Activated naive CD4-positive, alpha-beta T cell treated with anti-CD3 and anti-CD28 coated beads, Interleukin-2, amount 50 U/mL, for 72 hours (primary cell): ENCODE measurements at regions not wholly inside any gene's neighbourhood (a gene's known extent, or its start where the extent isn't known, plus 50 kb on each side); places are given as distances from the start of the nearest gene placed in this dataset.

Experiments used
- ATAC-seq, 2 donors: fragments of 150-1000 bp; cut with Tn5 transposase; 2 replicates each; pipeline ENCODE4 v1.10.0; 2021; ENCODE audit warnings: mild to moderate bottlenecking in 2 of 2, moderate library complexity in 2 of 2
- DNase-seq, 2 donors: peaks; one replicate each; pipeline ENCODE4 v3.0.0; 2021 to 2022; ENCODE audit warnings: low spot score in 2 of 2
- H3K27ac Mint-ChIP-seq, 2 donors: one replicate each; pipeline ENCODE4 v1.8.0; 2022; ENCODE audit warnings: mild to moderate bottlenecking in 2 of 2, mixed read lengths in 2 of 2
- H3K36me3 Mint-ChIP-seq, 2 donors: one replicate each; pipeline ENCODE4 v1.8.0; 2022; ENCODE audit warnings: mixed read lengths in 2 of 2
- H3K9me3 Mint-ChIP-seq, 2 donors: one replicate each; pipeline ENCODE4 v1.8.0; 2022; ENCODE audit warnings: mixed read lengths in 2 of 2

DNA sequence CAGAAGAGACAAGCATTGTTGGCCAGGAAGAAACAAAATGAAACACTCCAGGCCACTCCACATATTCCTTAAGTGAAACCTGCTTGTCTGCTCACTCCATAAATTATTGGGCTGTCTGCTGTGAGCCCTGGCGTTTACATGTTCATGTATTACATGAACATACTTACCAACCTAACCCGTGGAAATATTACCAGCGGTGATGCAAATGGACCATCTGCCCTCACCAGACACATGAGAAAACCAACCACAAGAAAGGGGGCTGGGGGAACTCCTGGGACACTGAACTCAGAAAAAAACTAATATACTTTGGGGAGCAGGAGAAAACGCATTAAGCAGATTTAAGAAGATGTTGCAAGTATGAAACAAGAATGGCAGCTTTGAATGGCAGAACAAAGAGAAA lies 731.2 kb upstream of the IGFBP3 start:
- Mint-ChIP-seq H3K27ac (no peak overlapping the region), H3K36me3 (no peaks in the 10 kb centered on the region), H3K9me3 (peaks cover 10 to 20% of the 10 kb centered on the region in 2 donors)
- no peak for ATAC-seq
- no peak for DNase-seq

GRCh38 chr7:46651561-46652088 lies 730.6 kb upstream of the IGFBP3 start:
- Mint-ChIP-seq H3K36me3 (no peaks in the 10 kb centered on the region), H3K27ac (no peak overlapping the region), H3K9me3 (peaks cover 10 to 20% of the 10 kb centered on the region in 2 donors)
- DNase-seq, result no peak
- peak in 1 of 2 donors; percentile 57 for ATAC-seq

- H3K9me3 Mint-ChIP-seq, result peaks cover 15 to 19% of the 10 kb centered on the region in 2 donors
- H3K36me3 Mint-ChIP-seq, result no peaks in the 10 kb centered on the region
- H3K27ac Mint-ChIP-seq, result no peak overlapping the region
- ATAC-seq, result no peak
- no peak for DNase-seq
Measured at GRCh38 chr7:46651070-46651469, 730.0 kb upstream of the IGFBP3 start.

GRCh38 chr7:46649876-46650275 lies 728.8 kb upstream of the IGFBP3 start:
- Mint-ChIP-seq H3K36me3 (no peaks in the 10 kb centered on the region), H3K27ac (no peak overlapping the region), H3K9me3 (peaks cover 19 to 20% of the 10 kb centered on the region in 2 donors)
- DNase-seq, result no peak
- ATAC-seq, result no peak

- H3K27ac Mint-ChIP-seq, result peak overlapping the region in 1 of 2 donors; percentile 11
- peaks cover 0 to 16% of the 10 kb centered on the region in 2 donors for H3K9me3 Mint-ChIP-seq
- ATAC-seq (no peak), DNase-seq (no peak)
- no peaks in the 10 kb centered on the region for H3K36me3 Mint-ChIP-seq
Measured at GRCh38 chr7:46637793-46638735, 717.0 kb upstream of the IGFBP3 start.

GRCh38 chr7:46636022-46636421 lies 715.0 kb upstream of the IGFBP3 start:
- Mint-ChIP-seq H3K9me3 (peaks cover 4 to 20% of the 10 kb centered on the region in 2 donors), H3K36me3 (no peaks in the 10 kb centered on the region), H3K27ac (no peak overlapping the region)
- DNase-seq (no peak), ATAC-seq (no peak)

DNA sequence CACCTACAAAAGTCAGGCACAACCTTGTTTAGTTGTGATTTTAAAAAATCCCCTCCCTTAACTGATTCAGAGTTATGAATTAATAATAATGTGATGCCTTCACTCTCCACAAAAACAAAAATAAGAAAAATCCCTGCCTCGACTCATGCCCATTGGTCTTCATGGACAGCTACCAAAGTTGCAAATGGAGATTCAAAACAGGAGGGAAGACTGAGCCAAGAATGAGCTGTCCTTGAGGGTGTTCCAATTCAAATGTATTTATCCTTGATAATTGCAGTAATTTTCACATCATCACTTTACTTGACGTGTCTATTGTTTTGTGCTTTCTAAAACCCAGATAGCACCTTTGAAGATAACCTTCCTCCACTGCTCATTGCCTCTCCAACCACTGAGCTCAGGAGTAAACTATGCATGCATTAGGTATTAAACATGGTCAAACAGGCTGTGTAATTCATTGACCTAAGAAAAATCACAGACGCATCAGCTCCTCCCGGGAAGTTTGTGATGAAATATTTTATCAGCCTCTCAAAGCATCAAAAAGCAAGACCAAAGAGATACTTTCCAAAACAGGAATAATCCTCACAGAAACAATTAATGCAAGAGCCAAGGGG lies 712.7 kb upstream of the IGFBP3 start:
- no peak for DNase-seq
- Mint-ChIP-seq H3K27ac (no peak overlapping the region), H3K9me3 (peaks cover 4 to 9% of the 10 kb centered on the region in 2 donors)

DNA sequence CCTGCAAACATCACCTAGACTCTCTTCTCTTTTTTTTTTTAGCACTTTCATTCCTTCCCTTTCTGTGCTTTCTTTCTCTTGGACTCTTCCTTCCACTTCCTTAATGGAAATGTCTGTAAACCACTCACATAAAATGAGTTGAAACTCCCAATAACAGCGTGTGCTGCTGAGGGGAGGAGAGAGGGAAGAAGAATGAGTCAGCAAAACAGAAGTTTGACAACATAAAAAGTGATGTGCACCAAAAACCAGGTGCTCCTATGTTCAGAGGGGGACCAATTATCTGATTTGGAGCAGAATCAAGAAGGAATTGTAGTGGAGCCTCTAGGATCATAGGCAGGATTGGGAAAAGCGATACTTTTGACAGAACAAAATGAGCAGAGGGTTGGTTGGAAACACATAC lies 712.1 kb upstream of the IGFBP3 start:
- DNase-seq, result no peak
- ATAC-seq, result no peak
- peak overlapping the region in 1 of 2 donors; percentile 65 for H3K27ac Mint-ChIP-seq

More for the DNA sequence above, 712.7 kb upstream of the IGFBP3 start:
- H3K36me3 Mint-ChIP-seq, result no peaks in the 10 kb centered on the region
- ATAC-seq, result no peak

GRCh38 chr7:46630031-46630430 lies 709.0 kb upstream of the IGFBP3 start:
- DNase-seq (no peak), ATAC-seq (no peak)
- Mint-ChIP-seq H3K9me3 (peaks cover 9 to 12% of the 10 kb centered on the region in 2 donors), H3K36me3 (no peaks in the 10 kb centered on the region), H3K27ac (no peak overlapping the region)

More for the DNA sequence above, 712.1 kb upstream of the IGFBP3 start:
- peaks cover 4 to 9% of the 10 kb centered on the region in 2 donors for H3K9me3 Mint-ChIP-seq
- no peaks in the 10 kb centered on the region for H3K36me3 Mint-ChIP-seq

GRCh38 chr7:46628389-46628788 lies 707.3 kb upstream of the IGFBP3 start:
- Mint-ChIP-seq H3K36me3 (no peaks in the 10 kb centered on the region), H3K27ac (no peak overlapping the region), H3K9me3 (peaks cover 8 to 19% of the 10 kb centered on the region in 2 donors)
- ATAC-seq, result no peak
- DNase-seq, result no peak

GRCh38 chr7:46626691-46627310 lies 705.7 kb upstream of the IGFBP3 start:
- DNase-seq, result no peak
- ATAC-seq, result no peak
- H3K27ac Mint-ChIP-seq, result no peak overlapping the region
- H3K9me3 Mint-ChIP-seq, result peaks cover 0 to 14% of the 10 kb centered on the region in 2 donors
- H3K36me3 Mint-ChIP-seq, result no peaks in the 10 kb centered on the region

GRCh38 chr7:46626261-46626660 lies 705.2 kb upstream of the IGFBP3 start:
- ATAC-seq, result no peak
- Mint-ChIP-seq H3K9me3 (peaks cover 0 to 14% of the 10 kb centered on the region in 2 donors), H3K36me3 (no peaks in the 10 kb centered on the region), H3K27ac (no peak overlapping the region)
- DNase-seq, result no peak

DNA sequence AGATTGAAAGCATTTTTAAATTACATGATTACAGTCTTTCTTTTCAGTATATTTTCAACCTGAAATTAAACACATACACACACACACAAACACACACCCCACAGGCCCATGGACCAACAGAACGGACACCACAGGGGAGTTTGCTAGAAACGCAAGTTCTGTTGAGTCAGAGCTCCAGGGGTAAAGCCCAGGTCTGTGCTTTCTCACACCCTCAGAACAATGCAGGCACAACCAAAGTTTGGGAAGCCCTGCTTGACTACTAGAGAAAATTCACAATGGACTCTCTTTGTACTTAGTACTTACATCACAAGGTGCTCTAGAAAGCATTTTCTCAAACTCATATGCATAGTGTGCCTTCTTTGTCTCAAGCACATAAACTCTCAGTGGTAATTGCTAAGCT lies 704.0 kb upstream of the IGFBP3 start:
- H3K36me3 Mint-ChIP-seq, result no peaks in the 10 kb centered on the region

DNA sequence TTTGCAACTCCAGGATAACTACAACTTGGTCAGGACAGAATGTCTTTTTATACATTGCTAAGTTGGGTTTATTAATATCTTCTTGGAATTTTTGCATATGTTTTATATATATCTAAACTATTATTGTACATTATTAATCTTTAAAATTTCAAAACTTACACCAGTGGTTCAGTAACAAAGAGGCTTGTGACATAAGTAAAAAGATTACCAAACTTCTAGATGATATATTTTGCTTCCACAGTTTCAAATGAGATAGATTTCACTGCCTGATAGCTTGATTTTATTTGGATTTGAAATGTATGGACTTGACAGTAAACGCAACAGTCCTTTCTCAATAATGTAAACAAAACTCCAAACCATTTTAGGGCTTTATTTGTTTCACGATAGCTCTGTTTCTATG lies 701.2 kb upstream of the IGFBP3 start:
- H3K27ac Mint-ChIP-seq, result no peak overlapping the region
- DNase-seq, result no peak
- no peaks in the 10 kb centered on the region for H3K36me3 Mint-ChIP-seq
- ATAC-seq, result no peak
- H3K9me3 Mint-ChIP-seq, result peaks cover 4 to 14% of the 10 kb centered on the region in 2 donors

More for the DNA sequence above, 704.0 kb upstream of the IGFBP3 start:
- DNase-seq, result no peak
- Mint-ChIP-seq H3K27ac (no peak overlapping the region), H3K9me3 (peaks cover 0 to 14% of the 10 kb centered on the region in 2 donors)
- no peak for ATAC-seq

- ATAC-seq (no peak), DNase-seq (no peak)
- Mint-ChIP-seq H3K9me3 (peaks cover 4 to 5% of the 10 kb centered on the region in 2 donors), H3K36me3 (no peaks in the 10 kb centered on the region), H3K27ac (no peak overlapping the region)
Measured at GRCh38 chr7:46619723-46620310, 698.7 kb upstream of the IGFBP3 start.

DNA sequence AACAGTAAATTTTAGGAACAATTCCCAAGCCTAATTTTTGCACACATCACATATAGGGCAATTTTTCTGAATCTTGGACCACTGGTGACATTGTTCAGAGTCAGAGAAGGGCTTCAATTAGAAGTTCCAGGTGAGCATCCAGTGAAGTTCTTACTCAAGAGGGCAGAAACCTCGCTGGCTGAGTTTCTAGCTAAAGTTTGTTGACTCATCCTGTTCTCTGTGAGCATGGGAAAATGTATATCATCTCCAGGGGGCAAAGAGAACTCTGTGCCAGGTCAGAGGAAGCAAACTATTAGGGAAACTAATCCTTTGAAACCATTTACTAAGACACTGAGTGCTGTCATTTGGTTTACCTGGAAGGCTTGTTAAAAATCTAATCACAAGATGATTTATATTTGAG lies 695.6 kb upstream of the IGFBP3 start:
- H3K9me3 Mint-ChIP-seq, result peaks cover 4 to 9% of the 10 kb centered on the region in 2 donors
- DNase-seq (no peak), ATAC-seq (no peak)
- H3K36me3 Mint-ChIP-seq, result no peaks in the 10 kb centered on the region
- no peak overlapping the region for H3K27ac Mint-ChIP-seq
